GM21619 (cell line): ENCODE measurements at regions not wholly inside any gene's neighbourhood (a gene's known extent, or its start where the extent isn't known, plus 50 kb on each side); places are given as distances from the start of the nearest gene placed in this dataset.

ENCODE experiments used
- ATAC-seq: cut with Tn5 transposase; IDR thresholded peaks from one replicate; pipeline ENCODE4 v1.9.1; 2021; ENCODE audit not compliant: unreplicated experiment

- peak; percentile 71 for ATAC-seq
Observed at GRCh38 chr7:96495751-96496216, 173.9 kb upstream of the SLC25A13 start.

- no peak for ATAC-seq
Observed at GRCh38 chr7:96486681-96487080, 164.8 kb upstream of the SLC25A13 start.

- ATAC-seq, result no peak
Observed at GRCh38 chr7:96484845-96485244, 162.9 kb upstream of the SLC25A13 start.

- ATAC-seq, result no peak
Observed at GRCh38 chr7:96484091-96484490, 162.2 kb upstream of the SLC25A13 start.

- ATAC-seq, result no peak
Observed at GRCh38 chr7:96481796-96482195, 159.9 kb upstream of the SLC25A13 start.

- ATAC-seq, result no peak
Observed at GRCh38 chr7:96479015-96479645, 157.2 kb upstream of the SLC25A13 start.

GRCh38 chr7:96471606-96472005, 149.7 kb upstream of the SLC25A13 start:
- no peak for ATAC-seq

- no peak for ATAC-seq
Observed at GRCh38 chr7:96452146-96452545, 130.2 kb upstream of the SLC25A13 start.

- no peak for ATAC-seq
Observed at GRCh38 chr7:96449094-96449493, 127.2 kb upstream of the SLC25A13 start.

GRCh38 chr7:96447109-96447645, 125.3 kb upstream of the SLC25A13 start:
- no peak for ATAC-seq

- ATAC-seq, result no peak
Observed at GRCh38 chr7:96441436-96442084, 119.7 kb upstream of the SLC25A13 start.

GRCh38 chr7:96440328-96440727, 118.4 kb upstream of the SLC25A13 start:
- ATAC-seq, result no peak

GRCh38 chr7:96436880-96437279, 115.0 kb upstream of the SLC25A13 start:
- no peak for ATAC-seq

GRCh38 chr7:96430356-96430755, 108.5 kb upstream of the SLC25A13 start:
- ATAC-seq, result no peak

GRCh38 chr7:96427143-96427542, 105.2 kb upstream of the SLC25A13 start:
- ATAC-seq, result no peak

- ATAC-seq, result no peak
Observed at GRCh38 chr7:96426685-96427084, 104.8 kb upstream of the SLC25A13 start.

- ATAC-seq, result no peak
Observed at GRCh38 chr7:96426027-96426426, 104.1 kb upstream of the SLC25A13 start.

GRCh38 chr7:96424411-96424810, 102.5 kb upstream of the SLC25A13 start:
- ATAC-seq, result no peak

- ATAC-seq, result no peak
Observed at GRCh38 chr7:96422388-96422787, 100.5 kb upstream of the SLC25A13 start.

GRCh38 chr7:96418581-96418980, 96.7 kb upstream of the SLC25A13 start:
- ATAC-seq, result no peak

GRCh38 chr7:96417784-96418183, 95.9 kb upstream of the SLC25A13 start:
- ATAC-seq, result no peak

- no peak for ATAC-seq
Observed at GRCh38 chr7:96416599-96416998, 94.7 kb upstream of the SLC25A13 start.
